ENCODE measurements at regions not wholly inside any gene's neighbourhood (a gene's known extent, or its start where the extent isn't known, plus 50 kb on each side); places are given as distances from the start of the nearest gene placed in this dataset.
"Not testable (repeated sequence)": the region's sequence is repeated elsewhere in the genome, so short reads cannot be mapped to it uniquely, and the experiment has no call there.

DNA sequence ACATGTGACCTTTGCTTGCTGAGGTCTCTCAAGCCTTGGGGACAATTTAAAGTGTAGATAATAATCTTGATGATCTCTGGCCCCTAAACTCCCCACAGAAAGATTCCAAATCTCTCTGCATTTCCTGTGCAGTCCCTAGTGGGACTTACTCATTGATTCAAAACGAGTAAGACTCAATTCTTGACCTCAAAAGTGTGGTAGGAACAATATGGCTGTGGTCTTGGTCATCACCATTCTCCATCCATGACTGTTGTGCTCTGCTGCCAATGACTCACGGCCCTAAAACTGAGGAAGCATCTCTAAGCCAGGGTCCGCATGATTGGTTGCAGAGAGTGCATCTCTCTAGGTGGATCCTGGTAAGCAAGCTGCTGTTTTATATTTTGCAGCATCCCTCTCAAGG, 268.0 kb downstream of the PTGER3 start:
- DNase-seq (ENCODE audit: low spot score) = no peak
- H2AFZ ChIP-seq = no peak overlapping the region
- H3K9me3 ChIP-seq (ENCODE audit: low read depth) = no peaks in the 10 kb centered on the region
- no peaks in the 10 kb centered on the region for H3K9me2 ChIP-seq (replicated peaks; ENCODE audit: insufficient read depth)
- no peak overlapping the region for H3K4me3 ChIP-seq
- no peak overlapping the region for H3K4me2 ChIP-seq
- H3K4me1 ChIP-seq (ENCODE audit: insufficient read depth) = no peaks in the 10 kb centered on the region
- TF ChIP-seq CTCF (IDR thresholded peaks at IDR 0.05; ENCODE audit: poor library complexity) (no peak), EZH2 (IDR thresholded peaks at IDR 0.05; ENCODE audit: borderline replicate concordance) (no peak), EZH2phosphoT487 (IDR thresholded peaks at IDR 0.05; ENCODE audit: low read depth, severe bottlenecking, unreplicated experiment) (no peak)
- no peak overlapping the region for H3K27ac ChIP-seq
- H4K20me1 ChIP-seq (ENCODE audit: insufficient read depth, poor library complexity, severe bottlenecking) = no peaks in the 10 kb centered on the region
- no peaks in the 10 kb centered on the region for H3K27me3 ChIP-seq
- WGBS (ENCODE audit: low lambda C conversion rate, missing lambda C conversion rate) = 70% methylated on average over 3 of the region's 3 CpGs
- no peaks in the 10 kb centered on the region for H3K79me2 ChIP-seq
- no peaks in the 10 kb centered on the region for H3K36me3 ChIP-seq (replicated peaks; ENCODE audit: insufficient read depth, low read depth)

DNA sequence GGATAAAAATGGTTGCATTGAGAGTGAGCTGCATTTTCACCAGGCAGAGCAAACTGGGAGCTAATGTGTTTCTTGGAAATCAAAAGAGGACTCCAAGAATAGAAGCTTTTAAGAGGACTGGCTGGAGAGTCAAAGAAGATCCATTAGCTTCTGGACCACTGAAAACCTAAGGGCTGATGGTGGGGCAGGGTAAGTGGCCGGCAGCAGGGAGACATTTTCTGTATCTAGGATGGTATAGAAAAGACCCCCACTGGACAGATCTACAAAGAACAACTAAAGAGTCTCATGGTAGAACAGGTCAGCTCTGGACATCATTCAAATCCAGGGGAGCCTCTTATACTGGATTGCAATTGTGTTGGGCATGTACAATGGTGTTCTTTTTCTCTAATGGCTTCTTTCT, 262.3 kb downstream of the PTGER3 start:
- no peaks in the 10 kb centered on the region for H4K20me1 ChIP-seq (ENCODE audit: insufficient read depth, poor library complexity, severe bottlenecking)
- H3K27me3 ChIP-seq = no peaks in the 10 kb centered on the region
- TF ChIP-seq EZH2phosphoT487 (IDR thresholded peaks at IDR 0.05; ENCODE audit: low read depth, severe bottlenecking, unreplicated experiment) = no peak
- no peak for TF ChIP-seq EZH2 (IDR thresholded peaks at IDR 0.05; ENCODE audit: borderline replicate concordance)
- no peak for TF ChIP-seq CTCF (IDR thresholded peaks at IDR 0.05; ENCODE audit: poor library complexity)
- no peak for DNase-seq (ENCODE audit: low spot score)
- no peak overlapping the region for H2AFZ ChIP-seq
- H3K27ac ChIP-seq = no peak overlapping the region
- H3K9me3 ChIP-seq (ENCODE audit: low read depth) = no peaks in the 10 kb centered on the region
- H3K4me3 ChIP-seq = no peak overlapping the region
- H3K79me2 ChIP-seq = no peaks in the 10 kb centered on the region
- no peaks in the 10 kb centered on the region for H3K4me1 ChIP-seq (ENCODE audit: insufficient read depth)
- H3K9me2 ChIP-seq (replicated peaks; ENCODE audit: insufficient read depth) = no peaks in the 10 kb centered on the region
- whole genome bisulfite sequencing (ENCODE audit: low lambda C conversion rate, missing lambda C conversion rate) = 93% methylated on average over 1 of the region's 1 CpG
- H3K36me3 ChIP-seq (replicated peaks; ENCODE audit: insufficient read depth, low read depth) = no peaks in the 10 kb centered on the region
- no peak overlapping the region for H3K4me2 ChIP-seq

- no peak overlapping the region for H3K27ac ChIP-seq
- H3K27me3 ChIP-seq = no peaks in the 10 kb centered on the region
- no peaks in the 10 kb centered on the region for H3K9me3 ChIP-seq (ENCODE audit: low read depth)
- no peak overlapping the region for H2AFZ ChIP-seq
- no peaks in the 10 kb centered on the region for H3K9me2 ChIP-seq (replicated peaks; ENCODE audit: insufficient read depth)
- H3K4me2 ChIP-seq = no peak overlapping the region
- 80% methylated on average over 5 of the region's 5 CpGs for WGBS (ENCODE audit: low lambda C conversion rate, missing lambda C conversion rate)
- H3K36me3 ChIP-seq (replicated peaks; ENCODE audit: insufficient read depth, low read depth) = no peaks in the 10 kb centered on the region
- H3K4me3 ChIP-seq = no peak overlapping the region
- DNase-seq (ENCODE audit: low spot score) = no peak
- H3K79me2 ChIP-seq = no peaks in the 10 kb centered on the region
- TF ChIP-seq EZH2phosphoT487 (IDR thresholded peaks at IDR 0.05; ENCODE audit: low read depth, severe bottlenecking, unreplicated experiment) (no peak), EZH2 (IDR thresholded peaks at IDR 0.05; ENCODE audit: borderline replicate concordance) (no peak), CTCF (IDR thresholded peaks at IDR 0.05; ENCODE audit: poor library complexity) (no peak)
- no peaks in the 10 kb centered on the region for H4K20me1 ChIP-seq (ENCODE audit: insufficient read depth, poor library complexity, severe bottlenecking)
- no peaks in the 10 kb centered on the region for H3K4me1 ChIP-seq (ENCODE audit: insufficient read depth)
These were observed 257.2 kb downstream of the PTGER3 start for GRCh38 chr1:70790232-70790923.

DNA sequence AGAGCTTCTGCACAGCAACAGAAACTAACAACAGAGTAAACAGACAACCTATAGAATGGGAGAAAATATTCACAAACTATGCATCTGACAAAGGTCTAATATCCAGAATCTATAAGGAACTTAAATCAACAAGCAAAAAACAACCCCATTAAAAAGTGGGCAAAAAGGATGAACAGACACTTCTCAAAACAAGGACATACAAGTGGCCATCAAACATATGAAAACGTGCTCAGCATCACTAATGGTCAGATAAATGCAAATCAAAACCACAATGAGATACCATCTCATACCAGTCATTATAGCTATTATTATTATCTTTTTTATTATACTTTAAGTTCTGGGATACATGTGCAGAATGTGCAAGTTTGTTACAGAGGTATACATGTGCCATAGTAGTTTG, 252.6 kb downstream of the PTGER3 start:
- H3K27ac ChIP-seq; H3K9me3 ChIP-seq (ENCODE audit: low read depth); H3K79me2 ChIP-seq; H3K27me3 ChIP-seq; H3K9me2 ChIP-seq (replicated peaks; ENCODE audit: insufficient read depth); DNase-seq (ENCODE audit: low spot score); H2AFZ ChIP-seq; H4K20me1 ChIP-seq (ENCODE audit: insufficient read depth, poor library complexity, severe bottlenecking); H3K4me3 ChIP-seq; H3K36me3 ChIP-seq (replicated peaks; ENCODE audit: insufficient read depth, low read depth); H3K4me1 ChIP-seq (ENCODE audit: insufficient read depth); H3K4me2 ChIP-seq: not testable (repeated sequence)
- WGBS (ENCODE audit: low lambda C conversion rate, missing lambda C conversion rate) = 64% methylated on average over 1 of the region's 1 CpG

GRCh38 chr1:70796298-70796697, 251.3 kb downstream of the PTGER3 start:
- H3K9me2 ChIP-seq (replicated peaks; ENCODE audit: insufficient read depth); H3K4me1 ChIP-seq (ENCODE audit: insufficient read depth); DNase-seq (ENCODE audit: low spot score); H3K79me2 ChIP-seq; H3K27ac ChIP-seq; H2AFZ ChIP-seq; H3K36me3 ChIP-seq (replicated peaks; ENCODE audit: insufficient read depth, low read depth); H3K4me2 ChIP-seq; H3K27me3 ChIP-seq; H4K20me1 ChIP-seq (ENCODE audit: insufficient read depth, poor library complexity, severe bottlenecking); H3K4me3 ChIP-seq; H3K9me3 ChIP-seq (ENCODE audit: low read depth): not testable (repeated sequence)
- WGBS (ENCODE audit: low lambda C conversion rate, missing lambda C conversion rate) = 95% methylated on average over 1 of the region's 1 CpG

DNA sequence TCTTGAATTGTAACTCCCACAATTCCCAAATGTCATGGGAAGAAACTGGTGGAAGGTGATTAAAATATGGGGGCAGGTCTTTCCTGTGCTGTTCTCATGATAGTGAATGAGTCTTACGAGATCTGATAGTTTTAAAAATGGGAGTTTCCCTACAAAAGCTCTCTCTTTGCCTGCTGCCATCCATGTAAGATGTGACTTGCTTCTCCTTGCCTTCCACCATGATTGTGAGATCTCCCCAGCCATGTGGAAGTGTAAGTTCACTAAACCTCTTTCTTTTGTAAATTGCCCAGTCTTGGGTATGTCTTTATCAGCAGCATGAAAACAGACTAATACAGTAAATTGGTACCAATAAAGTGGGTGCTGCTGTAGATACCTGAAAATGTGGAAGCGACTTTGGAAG, 245.0 kb downstream of the PTGER3 start:
- not testable (repeated sequence) for H3K4me3 ChIP-seq; DNase-seq (ENCODE audit: low spot score)
- 75% methylated on average over 2 of the region's 2 CpGs for WGBS (ENCODE audit: low lambda C conversion rate, missing lambda C conversion rate)

More for the DNA sequence above, 245.0 kb downstream of the PTGER3 start:
- H3K9me3 ChIP-seq (ENCODE audit: low read depth); H3K79me2 ChIP-seq; H3K4me1 ChIP-seq (ENCODE audit: insufficient read depth); H3K4me2 ChIP-seq; H2AFZ ChIP-seq; H4K20me1 ChIP-seq (ENCODE audit: insufficient read depth, poor library complexity, severe bottlenecking); H3K36me3 ChIP-seq (replicated peaks; ENCODE audit: insufficient read depth, low read depth); H3K27ac ChIP-seq; H3K9me2 ChIP-seq (replicated peaks; ENCODE audit: insufficient read depth); H3K27me3 ChIP-seq: not testable (repeated sequence)
